A549 (cell line): ENCODE measurements at regions not wholly inside any gene's neighbourhood (a gene's known extent, or its start where the extent isn't known, plus 50 kb on each side); places are given as distances from the start of the nearest gene placed in this dataset.

Experiments
- CTCF ChIP-seq: fragments of >200 bp; sonication (Bioruptor Twin); formaldehyde crosslinking; IDR thresholded peaks from 3 replicates; pipeline ENCODE4 v1.5.1; 2016
- EP300 ChIP-seq, 2 experiments: fragments of >200 bp; sonication (Bioruptor Twin); formaldehyde crosslinking; IDR thresholded peaks; 2 replicates in 1 of 2; 3 replicates in 1 of 2; pipeline ENCODE4 v1.6.1; 2016 to 2017
- ESRRA ChIP-seq: fragments of 150-350 bp; IDR thresholded peaks from 2 replicates; pipeline ENCODE4 v1.6.1; 2014; ENCODE audit warnings: mild to moderate bottlenecking, low read length, borderline replicate concordance
- NFE2L2 ChIP-seq: fragments of 150-350 bp; conservative IDR thresholded peaks from 2 replicates; pipeline ENCODE4 v1.6.1; 2014; ENCODE audit warnings: low read length
- POLR2A ChIP-seq: IDR thresholded peaks from 2 replicates; pipeline ENCODE4 v1.6.1; 2012; ENCODE audit warnings: mild to moderate bottlenecking, low read length
- RCOR1 ChIP-seq: fragments of 150-350 bp; IDR thresholded peaks from 2 replicates; pipeline ENCODE4 v1.6.1; 2014; ENCODE audit warnings: antibody characterized with exemption, low read length, low read depth
- RNF2 ChIP-seq: fragments of 200-600 bp; sonication (generic); IDR thresholded peaks from 2 replicates; pipeline ENCODE4 v1.6.1; 2016; ENCODE audit warnings: low read depth, mild to moderate bottlenecking, antibody characterized with exemption, moderate library complexity, borderline replicate concordance
- TFCP2L1 ChIP-seq: fragments of 250-450 bp; sonication (Bioruptor Pico); IDR thresholded peaks from 2 replicates; pipeline ENCODE4 v1.5.0; 2021; ENCODE audit warnings: mild to moderate bottlenecking
- TF ChIP-seq, protein P1 (sequence below): fragments of 200-600 bp; sonication (generic); IDR thresholded peaks from 2 replicates; pipeline ENCODE4 v1.6.1; 2016; ENCODE audit warnings: antibody characterized with exemption, mild to moderate bottlenecking, moderate library complexity
- TF ChIP-seq, protein P2 (sequence below): IDR thresholded peaks from 2 replicates; pipeline ENCODE4 v1.6.1; 2012

DNA sequence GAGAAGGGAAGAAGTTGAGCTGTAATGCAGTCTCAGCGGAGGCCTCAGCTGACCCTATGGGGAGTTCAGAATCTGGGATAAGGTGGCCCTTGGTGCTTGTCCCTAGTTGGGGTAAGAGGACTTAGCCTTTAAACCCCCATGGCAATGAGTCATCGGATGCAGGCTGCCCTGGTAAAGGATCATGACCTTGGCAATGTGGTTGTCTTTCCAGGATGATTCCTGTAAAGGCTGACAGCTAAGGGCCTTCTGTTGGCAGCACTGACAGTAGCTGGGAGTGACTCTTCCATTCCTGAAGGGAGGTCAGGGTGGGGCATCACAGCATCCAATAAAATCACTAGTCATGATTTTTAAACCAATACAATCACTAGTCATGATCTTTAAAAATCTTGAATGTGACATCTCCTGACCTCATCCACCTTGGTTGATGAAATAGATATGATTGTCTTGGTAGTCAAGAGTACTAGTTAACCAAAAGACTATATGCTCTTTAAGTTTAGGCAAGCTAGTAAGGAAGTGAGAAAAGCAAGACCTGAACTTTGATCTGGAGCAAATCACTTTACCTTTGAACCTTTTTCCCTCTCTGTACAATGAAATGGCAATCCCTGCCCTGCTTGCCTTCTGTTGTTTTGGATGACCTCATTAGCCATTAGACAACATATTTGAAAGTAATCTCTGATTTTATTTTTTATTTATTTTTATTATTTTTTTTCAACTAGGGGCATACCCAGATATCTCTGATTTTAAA, 71.3 kb upstream of the CACNA1D start:
- TF ChIP-seq, protein P1, sequence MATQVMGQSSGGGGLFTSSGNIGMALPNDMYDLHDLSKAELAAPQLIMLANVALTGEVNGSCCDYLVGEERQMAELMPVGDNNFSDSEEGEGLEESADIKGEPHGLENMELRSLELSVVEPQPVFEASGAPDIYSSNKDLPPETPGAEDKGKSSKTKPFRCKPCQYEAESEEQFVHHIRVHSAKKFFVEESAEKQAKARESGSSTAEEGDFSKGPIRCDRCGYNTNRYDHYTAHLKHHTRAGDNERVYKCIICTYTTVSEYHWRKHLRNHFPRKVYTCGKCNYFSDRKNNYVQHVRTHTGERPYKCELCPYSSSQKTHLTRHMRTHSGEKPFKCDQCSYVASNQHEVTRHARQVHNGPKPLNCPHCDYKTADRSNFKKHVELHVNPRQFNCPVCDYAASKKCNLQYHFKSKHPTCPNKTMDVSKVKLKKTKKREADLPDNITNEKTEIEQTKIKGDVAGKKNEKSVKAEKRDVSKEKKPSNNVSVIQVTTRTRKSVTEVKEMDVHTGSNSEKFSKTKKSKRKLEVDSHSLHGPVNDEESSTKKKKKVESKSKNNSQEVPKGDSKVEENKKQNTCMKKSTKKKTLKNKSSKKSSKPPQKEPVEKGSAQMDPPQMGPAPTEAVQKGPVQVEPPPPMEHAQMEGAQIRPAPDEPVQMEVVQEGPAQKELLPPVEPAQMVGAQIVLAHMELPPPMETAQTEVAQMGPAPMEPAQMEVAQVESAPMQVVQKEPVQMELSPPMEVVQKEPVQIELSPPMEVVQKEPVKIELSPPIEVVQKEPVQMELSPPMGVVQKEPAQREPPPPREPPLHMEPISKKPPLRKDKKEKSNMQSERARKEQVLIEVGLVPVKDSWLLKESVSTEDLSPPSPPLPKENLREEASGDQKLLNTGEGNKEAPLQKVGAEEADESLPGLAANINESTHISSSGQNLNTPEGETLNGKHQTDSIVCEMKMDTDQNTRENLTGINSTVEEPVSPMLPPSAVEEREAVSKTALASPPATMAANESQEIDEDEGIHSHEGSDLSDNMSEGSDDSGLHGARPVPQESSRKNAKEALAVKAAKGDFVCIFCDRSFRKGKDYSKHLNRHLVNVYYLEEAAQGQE: no peak
- TF ChIP-seq CTCF: no peak
- TF ChIP-seq RCOR1: no peak
- no peak for TF ChIP-seq ESRRA
- TF ChIP-seq, protein P2, sequence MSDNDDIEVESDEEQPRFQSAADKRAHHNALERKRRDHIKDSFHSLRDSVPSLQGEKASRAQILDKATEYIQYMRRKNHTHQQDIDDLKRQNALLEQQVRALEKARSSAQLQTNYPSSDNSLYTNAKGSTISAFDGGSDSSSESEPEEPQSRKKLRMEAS: no peak
- no peak for TF ChIP-seq POLR2A
- TF ChIP-seq EP300 (IDR thresholded peaks at IDR 0.05): no peak
- no peak for TF ChIP-seq RNF2
- no peak for TF ChIP-seq TFCP2L1 (CRISPR knock-in tag)
- no peak for TF ChIP-seq NFE2L2
